ENCODE measurements at regions not wholly inside any gene's neighbourhood (a gene's known extent, or its start where the extent isn't known, plus 50 kb on each side); places are given as distances from the start of the nearest gene placed in this dataset.

- H3K27ac ChIP-seq = no peak overlapping the region
- ChIA-PET POLR2A (ENCODE audit: low non-redundant PET) (no interaction called here), CTCF (no interaction called here)
- TF ChIP-seq CTCF (conservative IDR thresholded peaks at IDR 0.05; ENCODE audit: low read depth) = no peak
- no peak for DNase-seq (ENCODE audit: low spot score)
These were observed 100.1 kb downstream of the RAB11FIP2 start for GRCh38 chr10:117946525-117947070.

- no peak for TF ChIP-seq CTCF (conservative IDR thresholded peaks at IDR 0.05; ENCODE audit: low read depth)
- DNase-seq (ENCODE audit: low spot score) = no peak
- no peak overlapping the region for H3K27ac ChIP-seq
- POLR2A ChIA-PET (ENCODE audit: low non-redundant PET) = no interaction called here
- CTCF ChIA-PET = interaction anchor here (0.7 kb wide), 1 partner anchor 275 kb away, joined by 3 read pairs; no protein-coding TSS in a partner anchor
These were observed 98.2 kb downstream of the RAB11FIP2 start for GRCh38 chr10:117948493-117948892.

GRCh38 chr10:117950408-117950807, 96.3 kb downstream of the RAB11FIP2 start:
- TF ChIP-seq CTCF (conservative IDR thresholded peaks at IDR 0.05; ENCODE audit: low read depth) = no peak
- CTCF ChIA-PET = interaction anchor here (1.1 kb wide), 1 partner anchor 55 kb away, joined by 3 read pairs; no protein-coding TSS in a partner anchor
- POLR2A ChIA-PET (ENCODE audit: low non-redundant PET) = no interaction called here

More at GRCh38 chr10:117950408-117950807, 96.3 kb downstream of the RAB11FIP2 start:
- no peak overlapping the region for H3K27ac ChIP-seq
- DNase-seq (ENCODE audit: low spot score) = no peak

Measured in RWPE1 (cell line).